OCI-LY7 (cell line): ENCODE measurements at regions not wholly inside any gene's neighbourhood (a gene's known extent, or its start where the extent isn't known, plus 50 kb on each side); places are given as distances from the start of the nearest gene placed in this dataset.

Experiments used
- CTCF ChIP-seq: fragments of 200-600 bp; sonication (generic); conservative IDR thresholded peaks from 2 replicates; pipeline ENCODE4 v1.5.1; 2014; ENCODE audit warnings: mild to moderate bottlenecking, antibody characterized with exemption, low read length, moderate library complexity, mixed read lengths
- EZH2phosphoT487 ChIP-seq: fragments of 200-600 bp; sonication (generic); IDR thresholded peaks from 2 replicates; pipeline ENCODE4 v1.6.1; 2018; ENCODE audit warnings: low read depth, borderline replicate concordance, mild to moderate bottlenecking, mixed run types, antibody characterized with exemption, low read length, moderate library complexity, mixed read lengths

- TF ChIP-seq CTCF (no peak), EZH2phosphoT487 (no peak)
These were observed 789.7 kb downstream of the GATA3 start for GRCh38 chr10:8844141-8844540.
